ENCODE measurements at regions not wholly inside any gene's neighbourhood (a gene's known extent, or its start where the extent isn't known, plus 50 kb on each side); places are given as distances from the start of the nearest gene placed in this dataset.

- no peak for DNase-seq
Measured at GRCh38 chr12:124505001-124505818, 62.2 kb downstream of the NCOR2 start.

- DNase-seq = no peak
Measured at GRCh38 chr12:124504273-124505000, 63.0 kb downstream of the NCOR2 start.

- DNase-seq = no peak
Measured at GRCh38 chr12:124503305-124503704, 64.1 kb downstream of the NCOR2 start.

GRCh38 chr12:124502379-124502778 is 65.0 kb downstream of the NCOR2 start:
- DNase-seq = no peak

GRCh38 chr12:124501827-124502226 is 65.6 kb downstream of the NCOR2 start:
- DNase-seq = no peak

GRCh38 chr12:124501112-124501561 is 66.3 kb downstream of the NCOR2 start:
- peak in 9 of 56 donors; percentile 8 to 39 (median 27) for DNase-seq

- DNase-seq = no peak
Measured at GRCh38 chr12:124499898-124500244, 67.5 kb downstream of the NCOR2 start.

- no peak for DNase-seq
Measured at GRCh38 chr12:124499190-124499753, 68.1 kb downstream of the NCOR2 start.

- no peak for DNase-seq
Measured at GRCh38 chr12:124498275-124499189, 68.9 kb downstream of the NCOR2 start.

GRCh38 chr12:124497658-124498057 is 69.8 kb downstream of the NCOR2 start:
- peak in 49 of 56 donors; percentile 13 to 87 (median 57) for DNase-seq

- DNase-seq = peak in 2 of 56 donors; percentile 16 to 20
Measured at GRCh38 chr12:124497039-124497438, 70.4 kb downstream of the NCOR2 start.

GRCh38 chr12:124496584-124496983 is 70.8 kb downstream of the NCOR2 start:
- peak in 2 of 56 donors; percentile 27 to 35 for DNase-seq

- no peak for DNase-seq
Measured at GRCh38 chr12:124495194-124495983, 72.0 kb downstream of the NCOR2 start.

- DNase-seq = no peak
Measured at GRCh38 chr12:124494751-124495129, 72.7 kb downstream of the NCOR2 start.

GRCh38 chr12:124493809-124494750 is 73.3 kb downstream of the NCOR2 start:
- DNase-seq = no peak

- DNase-seq = no peak
Measured at GRCh38 chr12:124492879-124493808, 74.3 kb downstream of the NCOR2 start.

GRCh38 chr12:124491856-124492420 is 75.5 kb downstream of the NCOR2 start:
- DNase-seq = no peak

- no peak for DNase-seq
Measured at GRCh38 chr12:124491310-124491709, 76.1 kb downstream of the NCOR2 start.
